SK-N-SH treated with all-trans-retinoic acid at 6 μM for 48 hours (cell line): ENCODE measurements at regions not wholly inside any gene's neighbourhood (a gene's known extent, or its start where the extent isn't known, plus 50 kb on each side); places are given as distances from the start of the nearest gene placed in this dataset.

ENCODE experiments used
- ATAC-seq: fragments of 200-7000 bp; cut with Tn5 transposase; 3 replicates; pipeline ENCODE4 v1.9.1; 2020; ENCODE audit warnings: mild to moderate bottlenecking, moderate library complexity
- ARNTL ChIP-seq: fragments of 450-650 bp; formaldehyde crosslinking; IDR thresholded peaks from 2 replicates; pipeline ENCODE4 v1.5.0; 2020; ENCODE audit warnings: low read depth, mild to moderate bottlenecking, moderate library complexity, borderline replicate concordance
- BACH2 ChIP-seq: fragments of 250-450 bp; sonication (Bioruptor Pico); IDR thresholded peaks from 2 replicates; pipeline ENCODE4 v1.9.0; 2021; ENCODE audit warnings: mild to moderate bottlenecking, borderline replicate concordance
- CSDC2 ChIP-seq: fragments of 250-450 bp; sonication (Bioruptor Pico); IDR thresholded peaks from 2 replicates; pipeline ENCODE4 v1.5.0; 2020; ENCODE audit warnings: mild to moderate bottlenecking, moderate library complexity
- ESRRG ChIP-seq: fragments of 250-450 bp; sonication (Bioruptor Pico); IDR thresholded peaks from 2 replicates; pipeline ENCODE4 v1.6.1; 2021; ENCODE audit warnings: mild to moderate bottlenecking
- GLIS3 ChIP-seq: fragments of 250-450 bp; sonication (Bioruptor Pico); IDR thresholded peaks from 2 replicates; pipeline ENCODE4 v1.5.0; 2020; ENCODE audit warnings: mild to moderate bottlenecking, moderate library complexity
- ISL1 ChIP-seq: fragments of 250-450 bp; sonication (Bioruptor Pico); IDR thresholded peaks from 2 replicates; pipeline ENCODE4 v2.1.2; 2022; ENCODE audit warnings: mild to moderate bottlenecking, moderate library complexity
- OSR1 ChIP-seq: fragments of 250-450 bp; sonication (Bioruptor Pico); IDR thresholded peaks from 2 replicates; pipeline ENCODE4 v1.8.0; 2022; ENCODE audit warnings: moderate library complexity, mild to moderate bottlenecking, inconsistent platforms
- POU6F1 ChIP-seq: fragments of 250-450 bp; sonication (Bioruptor Pico); IDR thresholded peaks from 2 replicates; pipeline ENCODE4 v1.8.0; 2021; ENCODE audit warnings: low read depth, mild to moderate bottlenecking, moderate library complexity, borderline replicate concordance
- RARB ChIP-seq: fragments of 250-450 bp; sonication (Bioruptor Pico); IDR thresholded peaks from 2 replicates; pipeline ENCODE4 v1.8.0; 2021; ENCODE audit warnings: mild to moderate bottlenecking, moderate library complexity
- SNAI2 ChIP-seq: fragments of 250-450 bp; sonication (Bioruptor Pico); IDR thresholded peaks from 2 replicates; pipeline ENCODE4 v1.5.0; 2020; ENCODE audit warnings: mild to moderate bottlenecking, moderate library complexity
- TCF4 ChIP-seq: fragments of 250-450 bp; sonication (Bioruptor Pico); IDR thresholded peaks from 2 replicates; pipeline ENCODE4 v1.8.0; 2021; ENCODE audit warnings: mild to moderate bottlenecking, moderate library complexity, borderline replicate concordance
- TOX ChIP-seq: fragments of 250-450 bp; sonication (Bioruptor Pico); IDR thresholded peaks from 2 replicates; pipeline ENCODE4 v1.8.0; 2021; ENCODE audit warnings: mild to moderate bottlenecking, moderate library complexity, borderline replicate concordance
- TSHZ2 ChIP-seq: fragments of 250-450 bp; sonication (Bioruptor Pico); IDR thresholded peaks from 2 replicates; pipeline ENCODE4 v1.5.0; 2020; ENCODE audit warnings: mild to moderate bottlenecking, moderate library complexity
- ZC3H10 ChIP-seq: fragments of 250-450 bp; sonication (Bioruptor Pico); IDR thresholded peaks from 2 replicates; pipeline ENCODE4 v1.5.1; 2021; ENCODE audit warnings: mild to moderate bottlenecking, moderate library complexity
- ZFP3 ChIP-seq: fragments of 250-450 bp; sonication (Bioruptor Pico); IDR thresholded peaks from 2 replicates; pipeline ENCODE4 v1.5.0; 2020; ENCODE audit warnings: mild to moderate bottlenecking, moderate library complexity
- ZFP30 ChIP-seq: fragments of 450-650 bp; formaldehyde crosslinking; IDR thresholded peaks from 2 replicates; pipeline ENCODE4 v1.5.0; 2022; ENCODE audit warnings: mild to moderate bottlenecking, moderate library complexity
- ZNF565 ChIP-seq: fragments of 450-650 bp; formaldehyde crosslinking; conservative IDR thresholded peaks from 2 replicates; pipeline ENCODE4 v1.5.0; 2020; ENCODE audit warnings: low read depth, mild to moderate bottlenecking, moderate library complexity
- ZNF8 ChIP-seq: fragments of 450-650 bp; formaldehyde crosslinking; IDR thresholded peaks from 2 replicates; pipeline ENCODE4 v1.5.0; 2020; ENCODE audit warnings: mild to moderate bottlenecking, moderate library complexity
- TF ChIP-seq, protein P1 (sequence below): fragments of 250-450 bp; sonication (Bioruptor Pico); IDR thresholded peaks from 2 replicates; pipeline ENCODE4 v1.5.1; 2020; ENCODE audit warnings: low read depth, mild to moderate bottlenecking, moderate library complexity

GRCh38 chr5:103340132-103340531 is 81.6 kb downstream of the MACIR start:
- TF ChIP-seq SNAI2 (CRISPR knock-in tag) = no peak
- no peak for TF ChIP-seq ZNF8
- TF ChIP-seq BACH2 (CRISPR knock-in tag) = no peak
- no peak for TF ChIP-seq ARNTL (CRISPR knock-in tag)
- no peak for TF ChIP-seq CSDC2 (CRISPR knock-in tag)
- TF ChIP-seq ISL1 (CRISPR knock-in tag) = no peak
- TF ChIP-seq, protein P1, sequence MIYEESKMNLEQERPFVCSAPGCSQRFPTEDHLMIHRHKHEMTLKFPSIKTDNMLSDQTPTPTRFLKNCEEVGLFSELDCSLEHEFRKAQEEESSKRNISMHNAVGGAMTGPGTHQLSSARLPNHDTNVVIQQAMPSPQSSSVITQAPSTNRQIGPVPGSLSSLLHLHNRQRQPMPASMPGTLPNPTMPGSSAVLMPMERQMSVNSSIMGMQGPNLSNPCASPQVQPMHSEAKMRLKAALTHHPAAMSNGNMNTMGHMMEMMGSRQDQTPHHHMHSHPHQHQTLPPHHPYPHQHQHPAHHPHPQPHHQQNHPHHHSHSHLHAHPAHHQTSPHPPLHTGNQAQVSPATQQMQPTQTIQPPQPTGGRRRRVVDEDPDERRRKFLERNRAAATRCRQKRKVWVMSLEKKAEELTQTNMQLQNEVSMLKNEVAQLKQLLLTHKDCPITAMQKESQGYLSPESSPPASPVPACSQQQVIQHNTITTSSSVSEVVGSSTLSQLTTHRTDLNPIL = no peak
- no peak for ATAC-seq

DNA sequence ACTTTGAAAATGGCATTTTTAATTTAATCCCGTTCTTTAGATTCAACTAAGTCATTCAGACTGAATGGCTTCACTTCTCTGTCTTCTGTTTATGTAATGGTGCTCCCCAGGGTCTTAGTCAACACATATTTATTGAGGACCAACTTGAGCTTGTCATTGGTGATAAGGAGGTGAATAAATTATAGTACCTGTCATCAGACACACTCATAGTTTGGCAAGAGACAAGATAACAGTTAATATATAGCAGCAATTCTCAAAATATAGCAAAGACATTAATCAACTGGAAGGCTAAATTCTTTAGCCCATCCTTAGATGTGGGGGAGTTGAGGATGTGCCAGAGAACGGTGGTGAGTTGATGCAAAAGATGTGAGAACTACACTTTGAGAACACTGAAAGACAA is 78.4 kb downstream of the MACIR start:
- TF ChIP-seq TOX (no peak), TSHZ2 (CRISPR knock-in tag) (no peak), ZNF8 (no peak), POU6F1 (CRISPR knock-in tag) (no peak), SNAI2 (CRISPR knock-in tag) (no peak), ZFP3 (CRISPR knock-in tag) (no peak)
- no peak for ATAC-seq

GRCh38 chr5:103333376-103333775 is 74.8 kb downstream of the MACIR start:
- ATAC-seq = no peak
- TF ChIP-seq POU6F1 (CRISPR knock-in tag) (no peak), ESRRG (CRISPR knock-in tag) (no peak), TOX (no peak), ISL1 (CRISPR knock-in tag) (no peak), ZC3H10 (CRISPR knock-in tag) (no peak), ZNF565 (CRISPR knock-in tag) (no peak), ZFP3 (CRISPR knock-in tag) (no peak), RARB (no peak), OSR1 (CRISPR knock-in tag) (no peak)
- TF ChIP-seq, all 23 proteins: peak for 0

- TF ChIP-seq BACH2 (CRISPR knock-in tag) (no peak), ARNTL (CRISPR knock-in tag) (no peak), TCF4 (CRISPR knock-in tag) (no peak), ZNF8 (no peak), ZFP3 (CRISPR knock-in tag) (no peak), ZFP30 (no peak), ZNF565 (CRISPR knock-in tag) (no peak), ISL1 (CRISPR knock-in tag) (no peak), OSR1 (CRISPR knock-in tag) (no peak), RARB (no peak), CSDC2 (CRISPR knock-in tag) (no peak), ZC3H10 (CRISPR knock-in tag) (no peak), GLIS3 (CRISPR knock-in tag) (no peak), ESRRG (CRISPR knock-in tag) (no peak)
- no peak for ATAC-seq
These were observed 72.3 kb downstream of the MACIR start for GRCh38 chr5:103330875-103331274.
